GM12865 (cell line): ENCODE measurements at regions not wholly inside any gene's neighbourhood (a gene's known extent, or its start where the extent isn't known, plus 50 kb on each side); places are given as distances from the start of the nearest gene placed in this dataset.

Source experiments
- DNase-seq: peaks from one replicate; pipeline ENCODE4 v3.0.0; 2010; ENCODE audit warnings: low read depth
- H3K4me3 ChIP-seq: 2 replicates; pipeline ENCODE4 v1.5.1; 2011; ENCODE audit warnings: mild to moderate bottlenecking, low read depth, low read length, control low read depth
- TF ChIP-seq, protein P1 (sequence below): IDR thresholded peaks from 2 replicates; pipeline ENCODE4 v1.5.1; 2011; ENCODE audit warnings: low read length, control low read depth, low read depth, inconsistent platforms; ENCODE audit not compliant: insufficient read depth; ENCODE audit errors: missing control alignments

GRCh38 chr2:210954386-210954907 lies 398.0 kb downstream of the CPS1 start:
- TF ChIP-seq, protein P1, sequence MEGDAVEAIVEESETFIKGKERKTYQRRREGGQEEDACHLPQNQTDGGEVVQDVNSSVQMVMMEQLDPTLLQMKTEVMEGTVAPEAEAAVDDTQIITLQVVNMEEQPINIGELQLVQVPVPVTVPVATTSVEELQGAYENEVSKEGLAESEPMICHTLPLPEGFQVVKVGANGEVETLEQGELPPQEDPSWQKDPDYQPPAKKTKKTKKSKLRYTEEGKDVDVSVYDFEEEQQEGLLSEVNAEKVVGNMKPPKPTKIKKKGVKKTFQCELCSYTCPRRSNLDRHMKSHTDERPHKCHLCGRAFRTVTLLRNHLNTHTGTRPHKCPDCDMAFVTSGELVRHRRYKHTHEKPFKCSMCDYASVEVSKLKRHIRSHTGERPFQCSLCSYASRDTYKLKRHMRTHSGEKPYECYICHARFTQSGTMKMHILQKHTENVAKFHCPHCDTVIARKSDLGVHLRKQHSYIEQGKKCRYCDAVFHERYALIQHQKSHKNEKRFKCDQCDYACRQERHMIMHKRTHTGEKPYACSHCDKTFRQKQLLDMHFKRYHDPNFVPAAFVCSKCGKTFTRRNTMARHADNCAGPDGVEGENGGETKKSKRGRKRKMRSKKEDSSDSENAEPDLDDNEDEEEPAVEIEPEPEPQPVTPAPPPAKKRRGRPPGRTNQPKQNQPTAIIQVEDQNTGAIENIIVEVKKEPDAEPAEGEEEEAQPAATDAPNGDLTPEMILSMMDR: no peak
- no peak for DNase-seq
- no peak overlapping the region for H3K4me3 ChIP-seq

- H3K4me3 ChIP-seq: no peak overlapping the region
- TF ChIP-seq, protein P1: no peak
- no peak for DNase-seq
Measured at GRCh38 chr2:210955591-210955990, 399.2 kb downstream of the CPS1 start.

GRCh38 chr2:210956101-210956500 lies 399.7 kb downstream of the CPS1 start:
- TF ChIP-seq, protein P1: no peak
- no peak for DNase-seq

DNA sequence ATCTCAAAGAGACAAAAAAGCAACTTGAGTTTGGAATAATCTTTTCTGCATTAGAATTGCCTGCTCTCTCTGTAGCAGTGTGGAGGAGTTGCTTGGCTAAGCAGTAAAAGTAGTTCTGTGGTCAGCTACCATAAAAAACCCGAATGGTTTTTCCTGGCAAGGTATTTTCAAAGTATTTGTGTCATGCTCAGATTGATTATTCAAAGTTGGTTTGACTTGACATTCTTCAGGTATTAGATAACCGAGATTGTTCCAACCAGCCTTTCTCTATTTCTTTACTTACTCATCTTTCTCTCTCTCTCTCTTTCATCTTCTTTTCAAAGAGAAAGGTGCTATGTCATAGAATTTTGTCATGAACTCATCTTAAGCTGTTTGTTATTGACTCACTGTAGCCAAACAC lies 404.9 kb downstream of the CPS1 start:
- H3K4me3 ChIP-seq: no peak overlapping the region
- TF ChIP-seq, protein P1: no peak
- no peak for DNase-seq

More at GRCh38 chr2:210956101-210956500, 399.7 kb downstream of the CPS1 start:
- H3K4me3 ChIP-seq: no peak overlapping the region

- no peak for DNase-seq
- TF ChIP-seq, protein P1: no peak
- H3K4me3 ChIP-seq: no peak overlapping the region
Measured at GRCh38 chr2:210963386-210963785, 407.0 kb downstream of the CPS1 start.

GRCh38 chr2:210964141-210964764 lies 407.9 kb downstream of the CPS1 start:
- H3K4me3 ChIP-seq: no peak overlapping the region
- TF ChIP-seq, protein P1: no peak
- no peak for DNase-seq

DNA sequence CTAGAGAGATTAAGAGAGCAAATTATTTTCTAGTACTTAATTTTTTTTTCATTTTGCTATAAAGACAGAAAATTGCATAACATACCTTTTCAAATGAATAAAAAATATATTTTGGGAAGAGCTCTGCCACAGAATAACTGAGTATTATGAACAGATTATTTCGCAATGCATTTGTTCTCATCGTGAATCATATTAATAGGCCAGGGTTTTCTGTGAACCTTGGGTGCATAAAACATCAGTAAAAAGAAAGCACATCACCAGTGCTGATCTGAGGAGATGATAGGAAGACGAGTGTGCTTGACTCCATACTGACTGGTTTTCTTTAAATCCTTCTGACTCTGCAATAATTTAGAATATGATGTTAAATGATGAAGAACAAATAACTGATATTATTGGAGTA lies 409.1 kb downstream of the CPS1 start:
- no peak for DNase-seq
- TF ChIP-seq, protein P1: no peak
- no peak overlapping the region for H3K4me3 ChIP-seq
